ENCODE measurements at regions not wholly inside any gene's neighbourhood (a gene's known extent, or its start where the extent isn't known, plus 50 kb on each side); places are given as distances from the start of the nearest gene placed in this dataset.

DNA sequence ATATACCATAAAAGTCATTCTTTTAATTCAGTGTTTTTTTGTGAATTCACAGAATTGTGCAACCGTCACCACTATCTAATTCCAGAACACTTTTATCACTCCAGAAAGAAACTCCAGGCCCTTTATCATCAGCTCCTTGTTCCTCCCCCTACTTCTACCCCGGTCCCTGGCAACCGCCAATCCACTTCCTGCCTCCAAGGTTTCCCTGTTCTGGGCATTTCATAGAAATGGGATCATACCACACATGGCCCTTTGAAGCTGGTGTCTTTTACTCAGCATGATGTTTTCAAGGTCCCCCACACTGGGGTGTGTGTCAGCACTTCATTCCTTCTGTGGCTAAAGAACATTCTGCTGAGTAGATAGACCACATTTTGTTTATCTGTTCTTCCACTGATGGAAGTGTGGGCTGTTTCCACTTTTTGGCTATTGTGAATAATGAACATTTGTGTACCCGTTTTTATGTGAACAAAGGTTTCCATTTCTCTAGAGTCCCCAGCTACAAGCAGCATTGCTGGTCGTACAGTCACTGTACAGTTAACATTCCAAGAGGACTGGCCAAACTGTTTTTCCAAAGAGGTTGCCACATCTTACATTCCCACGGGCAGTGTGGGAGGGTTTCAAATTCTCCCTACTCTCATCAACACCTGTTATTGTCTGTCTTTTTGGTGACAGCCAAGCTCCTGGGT is 75.8 kb upstream of the ZNF469 start:
- no TSS peak for BruUV-seq (replicated peaks)
- WGBS (ENCODE audit: insufficient coverage, low coverage, missing lambda C conversion rate): 4% methylated on average over 6 of the region's 6 CpGs
- Histone ChIP-seq H2AFZ (ENCODE audit: low read depth, low read length) (peak overlapping the region; percentile 69; the same call in 1 of the 2 replicates), H3K36me3 (ENCODE audit: control insufficient read depth, insufficient read depth, low read length) (no peaks in the 10 kb centered on the region), H3K9me3 (replicated peaks; ENCODE audit: control insufficient read depth, insufficient read depth, low read depth, low read length) (peaks cover 10% of the 10 kb centered on the region), H4K20me1 (replicated peaks; ENCODE audit: control insufficient read depth, insufficient read depth, low read length) (no peaks in the 10 kb centered on the region), H3K79me2 (ENCODE audit: control insufficient read depth, insufficient read depth, low read length) (no peaks in the 10 kb centered on the region), H3K4me1 (replicated peaks in 1 of 2; ENCODE audit: control insufficient read depth in 2 of 2, insufficient read depth in 2 of 2, low read length in 2 of 2) (peaks cover 14 to 20% of the 10 kb centered on the region in 2 experiments; a peak in 4 of 5 replicates), H3K27me3 (ENCODE audit: control insufficient read depth in 2 of 2, insufficient read depth in 2 of 2, low read length in 2 of 2) (peaks cover 6 to 36% of the 10 kb centered on the region in 2 experiments; a peak in 3 of 5 replicates), H3K27ac (ENCODE audit: extremely low read depth, low read depth, low read length) (no peak overlapping the region), H3K9ac (ENCODE audit: insufficient read depth in 1 of 2, low read depth in 2 of 2, low read length in 2 of 2) (no peak overlapping the region), H3K4me2 (ENCODE audit: insufficient read depth, low read length) (peak overlapping the region; percentile 56; the same call in 1 of the 2 replicates), H3K9me1 (ENCODE audit: control insufficient read depth, insufficient read depth, low read length) (no peaks in the 10 kb centered on the region), H3K4me3 (no peak overlapping the region)
- in situ Hi-C loops (cut with MboI) (no loop called here), intact Hi-C loops (cut with micrococcal nuclease) (no loop called here)
- ATAC-seq (no peak), DNase-seq (ENCODE audit: extremely low read depth in 1 of 4, low spot score in 3 of 4) (no peak), FAIRE-seq (peak; percentile 15)
- ChIA-PET POLR2A (interaction anchor here (0.5 to 1.2 kb wide), 4 partner anchors 10 to 275 kb away, joined by 3 to 4 read pairs (median 3); no protein-coding TSS in a partner anchor), CTCF (ENCODE audit: low intra/inter-chr PET ratio) (no interaction called here)
- no peak for TF ChIP-seq SAFB2 (IDR thresholded peaks at IDR 0.05; ENCODE audit: borderline replicate concordance, low read depth, low read length, severe bottlenecking)
- TF ChIP-seq HMGN3 (IDR thresholded peaks at IDR 0.05; ENCODE audit: borderline replicate concordance, extremely low read depth, insufficient read length, low read depth, low read length): peak; percentile 26
- TF ChIP-seq BRCA1 (IDR thresholded peaks at IDR 0.05): no peak
- TF ChIP-seq BRCA1 (CRISPR knock-in tag; IDR thresholded peaks at IDR 0.05): no peak
- TF ChIP-seq TCF3 (CRISPR knock-in tag; IDR thresholded peaks at IDR 0.05): peak; percentile 46; the same call in 1 of the 2 replicates
- TF ChIP-seq, protein P1, sequence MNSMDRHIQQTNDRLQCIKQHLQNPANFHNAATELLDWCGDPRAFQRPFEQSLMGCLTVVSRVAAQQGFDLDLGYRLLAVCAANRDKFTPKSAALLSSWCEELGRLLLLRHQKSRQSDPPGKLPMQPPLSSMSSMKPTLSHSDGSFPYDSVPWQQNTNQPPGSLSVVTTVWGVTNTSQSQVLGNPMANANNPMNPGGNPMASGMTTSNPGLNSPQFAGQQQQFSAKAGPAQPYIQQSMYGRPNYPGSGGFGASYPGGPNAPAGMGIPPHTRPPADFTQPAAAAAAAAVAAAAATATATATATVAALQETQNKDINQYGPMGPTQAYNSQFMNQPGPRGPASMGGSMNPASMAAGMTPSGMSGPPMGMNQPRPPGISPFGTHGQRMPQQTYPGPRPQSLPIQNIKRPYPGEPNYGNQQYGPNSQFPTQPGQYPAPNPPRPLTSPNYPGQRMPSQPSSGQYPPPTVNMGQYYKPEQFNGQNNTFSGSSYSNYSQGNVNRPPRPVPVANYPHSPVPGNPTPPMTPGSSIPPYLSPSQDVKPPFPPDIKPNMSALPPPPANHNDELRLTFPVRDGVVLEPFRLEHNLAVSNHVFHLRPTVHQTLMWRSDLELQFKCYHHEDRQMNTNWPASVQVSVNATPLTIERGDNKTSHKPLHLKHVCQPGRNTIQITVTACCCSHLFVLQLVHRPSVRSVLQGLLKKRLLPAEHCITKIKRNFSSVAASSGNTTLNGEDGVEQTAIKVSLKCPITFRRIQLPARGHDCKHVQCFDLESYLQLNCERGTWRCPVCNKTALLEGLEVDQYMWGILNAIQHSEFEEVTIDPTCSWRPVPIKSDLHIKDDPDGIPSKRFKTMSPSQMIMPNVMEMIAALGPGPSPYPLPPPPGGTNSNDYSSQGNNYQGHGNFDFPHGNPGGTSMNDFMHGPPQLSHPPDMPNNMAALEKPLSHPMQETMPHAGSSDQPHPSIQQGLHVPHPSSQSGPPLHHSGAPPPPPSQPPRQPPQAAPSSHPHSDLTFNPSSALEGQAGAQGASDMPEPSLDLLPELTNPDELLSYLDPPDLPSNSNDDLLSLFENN (IDR thresholded peaks at IDR 0.05; ENCODE audit: low read depth in 2 of 2, low read length in 2 of 2): no peak
- TF ChIP-seq, protein P2, sequence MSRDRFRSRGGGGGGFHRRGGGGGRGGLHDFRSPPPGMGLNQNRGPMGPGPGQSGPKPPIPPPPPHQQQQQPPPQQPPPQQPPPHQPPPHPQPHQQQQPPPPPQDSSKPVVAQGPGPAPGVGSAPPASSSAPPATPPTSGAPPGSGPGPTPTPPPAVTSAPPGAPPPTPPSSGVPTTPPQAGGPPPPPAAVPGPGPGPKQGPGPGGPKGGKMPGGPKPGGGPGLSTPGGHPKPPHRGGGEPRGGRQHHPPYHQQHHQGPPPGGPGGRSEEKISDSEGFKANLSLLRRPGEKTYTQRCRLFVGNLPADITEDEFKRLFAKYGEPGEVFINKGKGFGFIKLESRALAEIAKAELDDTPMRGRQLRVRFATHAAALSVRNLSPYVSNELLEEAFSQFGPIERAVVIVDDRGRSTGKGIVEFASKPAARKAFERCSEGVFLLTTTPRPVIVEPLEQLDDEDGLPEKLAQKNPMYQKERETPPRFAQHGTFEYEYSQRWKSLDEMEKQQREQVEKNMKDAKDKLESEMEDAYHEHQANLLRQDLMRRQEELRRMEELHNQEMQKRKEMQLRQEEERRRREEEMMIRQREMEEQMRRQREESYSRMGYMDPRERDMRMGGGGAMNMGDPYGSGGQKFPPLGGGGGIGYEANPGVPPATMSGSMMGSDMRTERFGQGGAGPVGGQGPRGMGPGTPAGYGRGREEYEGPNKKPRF (IDR thresholded peaks at IDR 0.05; ENCODE audit: low read depth, low read length): no peak
- TF ChIP-seq TBL1XR1 (IDR thresholded peaks at IDR 0.05; ENCODE audit: low read length in 2 of 2): no peak
- no peak for TF ChIP-seq NFE2 (IDR thresholded peaks at IDR 0.05; ENCODE audit: low read depth)
- no peak for TF ChIP-seq KAT2B (IDR thresholded peaks at IDR 0.05; ENCODE audit: low read depth, low read length)
- TF ChIP-seq, protein P3, sequence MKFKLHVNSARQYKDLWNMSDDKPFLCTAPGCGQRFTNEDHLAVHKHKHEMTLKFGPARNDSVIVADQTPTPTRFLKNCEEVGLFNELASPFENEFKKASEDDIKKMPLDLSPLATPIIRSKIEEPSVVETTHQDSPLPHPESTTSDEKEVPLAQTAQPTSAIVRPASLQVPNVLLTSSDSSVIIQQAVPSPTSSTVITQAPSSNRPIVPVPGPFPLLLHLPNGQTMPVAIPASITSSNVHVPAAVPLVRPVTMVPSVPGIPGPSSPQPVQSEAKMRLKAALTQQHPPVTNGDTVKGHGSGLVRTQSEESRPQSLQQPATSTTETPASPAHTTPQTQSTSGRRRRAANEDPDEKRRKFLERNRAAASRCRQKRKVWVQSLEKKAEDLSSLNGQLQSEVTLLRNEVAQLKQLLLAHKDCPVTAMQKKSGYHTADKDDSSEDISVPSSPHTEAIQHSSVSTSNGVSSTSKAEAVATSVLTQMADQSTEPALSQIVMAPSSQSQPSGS (CRISPR knock-in tag; IDR thresholded peaks at IDR 0.05): no peak
- TF ChIP-seq NFIC (IDR thresholded peaks at IDR 0.05): no peak

Data from K562 (cell line).